ENCODE measurements at regions not wholly inside any gene's neighbourhood (a gene's known extent, or its start where the extent isn't known, plus 50 kb on each side); places are given as distances from the start of the nearest gene placed in this dataset.

DNA sequence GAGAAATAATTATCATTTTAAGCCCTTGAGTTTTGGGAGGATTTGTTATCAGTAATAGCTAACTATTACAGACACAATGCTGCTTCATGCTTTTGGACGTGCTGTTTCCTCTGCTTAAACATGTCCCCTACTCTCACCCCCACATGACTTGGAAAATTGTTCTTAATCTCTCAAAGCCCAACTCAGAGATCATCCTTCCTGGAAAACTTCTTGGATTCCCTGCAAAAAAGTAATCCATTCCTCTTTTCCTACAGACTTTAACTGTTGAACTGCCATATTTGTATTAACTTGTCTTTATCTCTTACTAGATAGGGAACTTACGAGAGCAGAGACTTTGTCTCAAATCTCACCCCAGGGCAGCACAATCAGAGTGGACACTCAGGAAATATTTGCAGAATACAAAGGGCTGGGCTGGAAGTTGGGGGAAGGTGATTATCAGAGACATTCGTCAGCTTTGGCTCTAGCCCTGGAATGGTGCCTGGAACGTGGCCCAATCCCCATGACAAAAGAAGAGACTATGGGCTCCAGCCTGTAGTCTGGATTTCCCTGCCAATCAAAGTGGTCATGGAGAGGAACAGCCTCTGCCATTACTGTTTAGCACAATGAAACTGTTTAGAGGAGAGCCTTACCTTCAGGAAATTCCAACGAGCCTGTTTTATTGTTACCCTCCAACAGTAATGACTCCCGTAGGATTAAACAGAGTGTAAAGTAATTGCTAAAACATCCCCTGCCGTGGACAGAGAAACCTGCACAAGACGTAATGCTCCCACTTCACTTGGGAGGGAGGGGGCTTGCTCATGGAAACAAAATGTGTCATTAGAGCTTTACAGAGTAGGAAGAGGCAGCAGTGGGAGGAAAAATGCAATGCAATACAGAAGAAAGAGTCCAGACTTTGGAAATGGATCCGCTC is 140.4 kb upstream of the AUTS2 start:
- TF ChIP-seq POLR2AphosphoS5 (IDR thresholded peaks at IDR 0.05), result no peak
- TF ChIP-seq, protein P1, sequence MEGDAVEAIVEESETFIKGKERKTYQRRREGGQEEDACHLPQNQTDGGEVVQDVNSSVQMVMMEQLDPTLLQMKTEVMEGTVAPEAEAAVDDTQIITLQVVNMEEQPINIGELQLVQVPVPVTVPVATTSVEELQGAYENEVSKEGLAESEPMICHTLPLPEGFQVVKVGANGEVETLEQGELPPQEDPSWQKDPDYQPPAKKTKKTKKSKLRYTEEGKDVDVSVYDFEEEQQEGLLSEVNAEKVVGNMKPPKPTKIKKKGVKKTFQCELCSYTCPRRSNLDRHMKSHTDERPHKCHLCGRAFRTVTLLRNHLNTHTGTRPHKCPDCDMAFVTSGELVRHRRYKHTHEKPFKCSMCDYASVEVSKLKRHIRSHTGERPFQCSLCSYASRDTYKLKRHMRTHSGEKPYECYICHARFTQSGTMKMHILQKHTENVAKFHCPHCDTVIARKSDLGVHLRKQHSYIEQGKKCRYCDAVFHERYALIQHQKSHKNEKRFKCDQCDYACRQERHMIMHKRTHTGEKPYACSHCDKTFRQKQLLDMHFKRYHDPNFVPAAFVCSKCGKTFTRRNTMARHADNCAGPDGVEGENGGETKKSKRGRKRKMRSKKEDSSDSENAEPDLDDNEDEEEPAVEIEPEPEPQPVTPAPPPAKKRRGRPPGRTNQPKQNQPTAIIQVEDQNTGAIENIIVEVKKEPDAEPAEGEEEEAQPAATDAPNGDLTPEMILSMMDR (IDR thresholded peaks at IDR 0.05), result no peak
- no peak for TF ChIP-seq POLR2A (IDR thresholded peaks at IDR 0.05)
- TF ChIP-seq EP300 (IDR thresholded peaks at IDR 0.05), result no peak
